K562 (cell line): ENCODE measurements at regions not wholly inside any gene's neighbourhood (a gene's known extent, or its start where the extent isn't known, plus 50 kb on each side); places are given as distances from the start of the nearest gene placed in this dataset.

Experiments
- ATAC-seq: fragments of 200-7000 bp; cut with Tn5 transposase; 3 replicates; pipeline ENCODE4 v1.9.1; 2020; ENCODE audit warnings: moderate library complexity
- BruUV-seq: library from RNA; stranded (reverse); fragments of 400-500 nt; replicated peaks from 2 replicates; lab custom pipeline; 2021; lab: Mats Ljungman, UMichigan
- CTCF ChIA-PET: fragments of 300-600 bp; formaldehyde crosslinking; extraction: SDS; loops from one replicate; lab custom pipeline; 2021; ENCODE audit warnings: low intra/inter-chr PET ratio; lab: Yijun Ruan, JAX
- POLR2A ChIA-PET: fragments of 300-600, 350-650 bp; sonication (Branson Sonifier 250); formaldehyde crosslinking; extraction: SDS; loops from one replicate; lab custom pipeline; 2021; ENCODE audit warnings: antibody characterized with exemption, inconsistent platforms; lab: Yijun Ruan, JAX
- DNase-seq, 4 experiments: peaks; one replicate each; pipeline versions ENCODE4 v3.0.0 to v3.0.0-alpha.2; 2011 to 2018; ENCODE audit warnings: low spot score in 3 of 4, mixed read lengths in 3 of 4; ENCODE audit errors: extremely low read depth in 1 of 4
- FAIRE-seq: peaks from 2 replicates; lab custom pipeline; 2011; peaks lifted over from hg19 to GRCh38; lab: Jason Lieb, UNC
- H2AFZ ChIP-seq: 2 replicates; pipeline ENCODE4 v1.6.0; 2011; ENCODE audit warnings: low read depth, low read length, control low read depth, inconsistent platforms
- H3K27ac ChIP-seq: fragments of 200-600 bp; 3 replicates; pipeline ENCODE4 v1.8.0; 2011; ENCODE audit warnings: low read depth, mild to moderate bottlenecking, control low read depth, inconsistent platforms, low read length, moderate library complexity, mixed read lengths; ENCODE audit errors: extremely low read depth
- H3K27me3 ChIP-seq, 2 experiments: fragments of 300-600 bp in 1 of 2; 2 replicates in 1 of 2; 3 replicates in 1 of 2; pipeline versions ENCODE4 v1.6.0 to v1.8.0; 2011; ENCODE audit warnings: inconsistent platforms in 2 of 2, low read length in 2 of 2, mild to moderate bottlenecking in 1 of 2, mixed read lengths in 1 of 2, moderate library complexity in 1 of 2; ENCODE audit not compliant: control insufficient read depth in 2 of 2, insufficient read depth in 2 of 2
- H3K36me3 ChIP-seq: fragments of 300-600 bp; 3 replicates; pipeline ENCODE4 v1.8.0; 2011; ENCODE audit warnings: mild to moderate bottlenecking, low read length, inconsistent platforms; ENCODE audit not compliant: control insufficient read depth, insufficient read depth
- H3K4me1 ChIP-seq, 2 experiments: fragments of 200-600 bp in 1 of 2; replicated peaks in 1 of 2; 2 replicates in 1 of 2; 3 replicates in 1 of 2; pipeline versions ENCODE4 v1.5.1 to v1.8.0; 2011; ENCODE audit warnings: inconsistent platforms in 2 of 2, low read length in 2 of 2, mild to moderate bottlenecking in 1 of 2, mixed read lengths in 1 of 2, moderate library complexity in 1 of 2; ENCODE audit not compliant: control insufficient read depth in 2 of 2, insufficient read depth in 2 of 2
- H3K4me2 ChIP-seq: 2 replicates; pipeline ENCODE4 v1.6.1; 2011; ENCODE audit warnings: low read length, control low read depth, inconsistent platforms, mixed read lengths; ENCODE audit not compliant: insufficient read depth
- H3K4me3 ChIP-seq: fragments of 200-600 bp; sonication (generic), shearing (Covaris generic); 2 replicates; pipeline ENCODE4 v1.5.1; 2016; ENCODE audit warnings: control low read depth, inconsistent platforms
- H3K79me2 ChIP-seq: fragments of 200-600 bp; 3 replicates; pipeline ENCODE4 v1.8.0; 2011; ENCODE audit warnings: low read length, inconsistent platforms; ENCODE audit not compliant: control insufficient read depth, insufficient read depth
- H3K9ac ChIP-seq, 2 experiments: 2 replicates each; pipeline versions ENCODE4 v1.6.0 to v1.6.1; 2011; ENCODE audit warnings: low read depth in 2 of 2, low read length in 2 of 2, control low read depth in 1 of 2, inconsistent platforms in 1 of 2, mild to moderate bottlenecking in 1 of 2, mixed read lengths in 1 of 2; ENCODE audit not compliant: insufficient read depth in 1 of 2
- H3K9me1 ChIP-seq: one replicate; pipeline ENCODE4 v1.6.0; 2011; ENCODE audit warnings: inconsistent platforms, mild to moderate bottlenecking, low read length, moderate library complexity; ENCODE audit not compliant: control insufficient read depth, insufficient read depth
- H3K9me3 ChIP-seq: replicated peaks from 2 replicates; pipeline ENCODE4 v1.5.1; 2011; ENCODE audit warnings: low read depth, low read length, inconsistent platforms; ENCODE audit not compliant: control insufficient read depth, insufficient read depth
- H4K20me1 ChIP-seq: replicated peaks from 2 replicates; pipeline ENCODE4 v1.6.1; 2011; ENCODE audit warnings: low read length, inconsistent platforms, mixed read lengths; ENCODE audit not compliant: control insufficient read depth, insufficient read depth
- HDAC3 ChIP-seq: fragments of 450-650 bp; IDR thresholded peaks from 2 replicates; pipeline ENCODE4 v1.6.1; 2018; ENCODE audit warnings: borderline replicate concordance, mild to moderate bottlenecking, moderate library complexity; ENCODE audit not compliant: partially characterized antibody
- SLC30A9 ChIP-seq: fragments of 250-450 bp; sonication (Bioruptor Pico); IDR thresholded peaks from 2 replicates; pipeline ENCODE4 v1.8.0; 2022; ENCODE audit warnings: mild to moderate bottlenecking, moderate library complexity
- TARDBP ChIP-seq: fragments of 450-650 bp; IDR thresholded peaks from 2 replicates; pipeline ENCODE4 v1.6.1; 2016
- XRCC5 ChIP-seq: fragments of 200-400 bp; formaldehyde crosslinking; IDR thresholded peaks from 2 replicates; pipeline ENCODE4 v1.6.1; 2017; ENCODE audit warnings: low read depth, mild to moderate bottlenecking, low read length
- WGBS: fragments of 100-300 bp; shearing (Covaris generic); methylation state at CpG from one replicate; pipeline ENCODE4 v1.1.6; 2016; ENCODE audit warnings: low coverage, mixed read lengths; ENCODE audit not compliant: insufficient coverage; ENCODE audit errors: missing lambda C conversion rate; 5-methylcytosine and 5-hydroxymethylcytosine counted together
- in situ Hi-C: fragments of 300-500 bp; cut with MboI; formaldehyde crosslinking; loops from 4 replicates; pipeline ENCODE4 v1.15.0; 2018; ENCODE audit warnings: inconsistent platforms, mixed read lengths
- intact Hi-C: fragments of 100-400 bp; cut with micrococcal nuclease; formaldehyde crosslinking; loops from 2 replicates; pipeline ENCODE4 v1.14.2; 2022

DNA sequence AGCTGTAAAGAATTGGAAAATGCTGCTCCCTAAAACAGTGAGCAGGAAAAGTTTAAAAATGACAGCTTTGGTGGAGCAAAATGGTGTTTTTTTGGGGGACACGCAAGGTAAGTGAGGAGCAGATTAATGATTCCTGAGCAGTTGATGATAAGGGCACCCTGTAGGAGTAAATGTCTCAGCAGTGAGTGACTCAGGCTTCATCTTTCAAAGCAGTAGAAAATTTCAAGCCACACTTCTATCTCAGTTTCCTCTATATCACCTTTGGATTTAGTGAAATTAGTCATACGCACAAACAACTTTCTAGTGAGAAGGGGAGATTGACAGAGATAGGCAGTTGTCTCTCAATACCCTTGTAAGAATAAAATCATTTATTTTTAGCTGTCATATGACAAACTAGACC is 709.0 kb upstream of the FAM98A start:
- CTCF ChIA-PET = no interaction called here
- intact Hi-C loops = no loop called here
- Histone ChIP-seq H4K20me1 (no peaks in the 10 kb centered on the region), H3K4me1 (no peaks in the 10 kb centered on the region), H3K9ac (no peak overlapping the region), H3K27ac (no peak overlapping the region), H3K9me1 (no peaks in the 10 kb centered on the region), H3K4me2 (no peak overlapping the region), H2AFZ (no peak overlapping the region), H3K27me3 (no peaks in the 10 kb centered on the region), H3K36me3 (no peaks in the 10 kb centered on the region), H3K9me3 (no peaks in the 10 kb centered on the region), H3K79me2 (no peaks in the 10 kb centered on the region), H3K4me3 (no peak overlapping the region)
- ATAC-seq = no peak
- WGBS = 2% methylated on average over 2 of the region's 2 CpGs
- BruUV-seq = no TSS peak
- POLR2A ChIA-PET = no interaction called here
- no peak for FAIRE-seq
- in situ Hi-C loops = no loop called here
- DNase-seq = no peak
- TF ChIP-seq HDAC3 = no peak

DNA sequence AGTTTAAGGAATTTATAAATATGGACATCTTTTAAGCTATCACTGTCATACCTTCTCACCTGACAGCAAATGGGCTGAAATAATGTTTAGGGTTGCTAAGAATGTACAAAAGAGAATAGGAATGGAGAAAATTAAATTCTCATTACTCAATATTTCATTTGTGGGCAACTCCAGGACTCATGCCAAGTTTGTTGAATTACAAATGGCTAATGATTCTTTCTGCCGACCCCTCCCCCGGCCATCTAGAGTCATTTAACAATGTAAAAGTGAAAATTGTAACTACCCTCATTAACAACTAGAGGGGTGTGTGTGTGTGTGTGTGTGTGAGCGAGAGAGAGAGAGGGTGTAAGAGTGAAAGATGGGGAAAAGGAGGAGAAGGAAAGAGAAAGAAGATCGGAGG is 708.5 kb upstream of the FAM98A start:
- no peak for FAIRE-seq
- DNase-seq = no peak
- BruUV-seq = no TSS peak
- no peak for TF ChIP-seq XRCC5
- TF ChIP-seq SLC30A9 (CRISPR knock-in tag) = no peak
- TF ChIP-seq TARDBP = no peak
- H3K27me3 ChIP-seq = no peaks in the 10 kb centered on the region
- H3K4me2 ChIP-seq = no peak overlapping the region
- H3K9ac ChIP-seq = no peak overlapping the region
- in situ Hi-C loops = no loop called here
- H2AFZ ChIP-seq = no peak overlapping the region
- no peaks in the 10 kb centered on the region for H3K4me1 ChIP-seq
- H3K9me1 ChIP-seq = no peaks in the 10 kb centered on the region
- no peaks in the 10 kb centered on the region for H4K20me1 ChIP-seq
- 0% methylated on average over 4 of the region's 4 CpGs for WGBS
- ChIA-PET POLR2A (no interaction called here), CTCF (no interaction called here)
- no peaks in the 10 kb centered on the region for H3K9me3 ChIP-seq
- H3K36me3 ChIP-seq = no peaks in the 10 kb centered on the region
- no peak overlapping the region for H3K27ac ChIP-seq
- no peaks in the 10 kb centered on the region for H3K79me2 ChIP-seq
- intact Hi-C loops = no loop called here
- ATAC-seq = no peak
- H3K4me3 ChIP-seq = no peak overlapping the region
